EH (cell line): ENCODE measurements at regions not wholly inside any gene's neighbourhood (a gene's known extent, or its start where the extent isn't known, plus 50 kb on each side); places are given as distances from the start of the nearest gene placed in this dataset.

Source experiments
- DNase-seq: peaks from one replicate; pipeline ENCODE4 v3.0.0-alpha.2; 2015; ENCODE audit warnings: low read depth

- no peak for DNase-seq
Observed at GRCh38 chr3:141418751-141419150, 50.4 kb downstream of the ZBTB38 start.

GRCh38 chr3:141419946-141420345, 51.6 kb downstream of the ZBTB38 start:
- no peak for DNase-seq

GRCh38 chr3:141421186-141421585, 52.9 kb downstream of the ZBTB38 start:
- no peak for DNase-seq

GRCh38 chr3:141421639-141422319, 53.5 kb downstream of the ZBTB38 start:
- peak; percentile 92 for DNase-seq

- no peak for DNase-seq
Observed at GRCh38 chr3:141422961-141423582, 54.8 kb downstream of the ZBTB38 start.

GRCh38 chr3:141425523-141426233, 57.4 kb downstream of the ZBTB38 start:
- DNase-seq, result peak; percentile 54

GRCh38 chr3:141426404-141427034, 58.2 kb downstream of the ZBTB38 start:
- peak; percentile 88 for DNase-seq

- no peak for DNase-seq
Observed at GRCh38 chr3:141427764-141428163, 59.1 kb upstream of the RASA2 start.

- DNase-seq, result no peak
Observed at GRCh38 chr3:141429371-141430035, 57.3 kb upstream of the RASA2 start.

GRCh38 chr3:141430316-141430715, 56.5 kb upstream of the RASA2 start:
- DNase-seq, result no peak

- no peak for DNase-seq
Observed at GRCh38 chr3:141431411-141432378, 55.1 kb upstream of the RASA2 start.

- DNase-seq, result no peak
Observed at GRCh38 chr3:141432904-141433303, 53.9 kb upstream of the RASA2 start.

- no peak for DNase-seq
Observed at GRCh38 chr3:141434255-141434654, 52.6 kb upstream of the RASA2 start.

GRCh38 chr3:141436180-141436579, 50.6 kb upstream of the RASA2 start:
- DNase-seq, result no peak
